CD4-positive, alpha-beta T cell treated with Interferon gamma for 1 hour (primary cell): ENCODE measurements at regions not wholly inside any gene's neighbourhood (a gene's known extent, or its start where the extent isn't known, plus 50 kb on each side); places are given as distances from the start of the nearest gene placed in this dataset.

Experiments
- DNase-seq: peaks from one replicate; pipeline ENCODE4 v3.0.0-alpha.2; 2020

DNA sequence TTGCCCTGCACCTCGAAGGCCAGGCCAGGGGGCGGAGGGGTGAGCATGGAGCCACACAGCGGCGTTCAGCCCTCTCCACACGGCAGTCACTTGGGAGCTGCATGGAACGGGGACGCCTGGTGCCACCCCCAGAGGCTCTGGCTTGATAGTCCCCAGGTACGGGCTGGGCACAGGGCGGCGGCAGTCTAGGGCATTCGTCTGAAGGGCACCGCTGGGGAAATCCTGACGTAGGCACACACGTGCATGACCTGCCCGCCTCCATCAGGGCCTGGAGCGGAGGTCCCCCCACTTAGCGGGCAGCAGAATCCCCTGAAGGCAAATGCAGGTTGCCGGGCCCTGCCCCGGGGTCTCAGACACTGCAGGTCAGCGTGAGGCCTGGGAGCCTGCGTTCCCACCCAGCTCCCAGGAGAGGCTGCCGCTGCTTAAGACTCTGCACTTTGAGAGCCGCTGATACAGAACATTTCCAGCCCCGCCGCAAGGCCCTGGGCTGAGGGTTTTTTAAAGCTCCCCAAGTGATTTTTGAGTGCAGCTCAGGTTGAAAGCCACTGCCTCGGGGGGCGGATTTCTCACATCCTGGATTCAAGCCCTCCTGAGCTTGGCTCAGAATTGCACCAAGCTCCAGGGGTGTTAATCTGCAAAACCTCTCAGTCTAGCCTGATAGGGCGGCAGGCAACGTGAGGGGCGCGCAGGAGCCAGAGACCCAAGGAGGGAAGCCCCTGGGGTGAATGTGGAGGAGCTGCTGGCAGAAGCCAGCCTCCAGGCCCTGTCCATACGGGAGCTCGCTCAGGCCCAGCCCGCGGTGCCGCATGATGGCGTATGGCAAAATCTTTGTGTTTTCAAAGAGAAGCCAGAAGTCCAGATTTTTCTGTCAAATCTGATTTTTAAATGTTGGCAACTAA is 182.3 kb upstream of the GSE1 start:
- no peak for DNase-seq

DNA sequence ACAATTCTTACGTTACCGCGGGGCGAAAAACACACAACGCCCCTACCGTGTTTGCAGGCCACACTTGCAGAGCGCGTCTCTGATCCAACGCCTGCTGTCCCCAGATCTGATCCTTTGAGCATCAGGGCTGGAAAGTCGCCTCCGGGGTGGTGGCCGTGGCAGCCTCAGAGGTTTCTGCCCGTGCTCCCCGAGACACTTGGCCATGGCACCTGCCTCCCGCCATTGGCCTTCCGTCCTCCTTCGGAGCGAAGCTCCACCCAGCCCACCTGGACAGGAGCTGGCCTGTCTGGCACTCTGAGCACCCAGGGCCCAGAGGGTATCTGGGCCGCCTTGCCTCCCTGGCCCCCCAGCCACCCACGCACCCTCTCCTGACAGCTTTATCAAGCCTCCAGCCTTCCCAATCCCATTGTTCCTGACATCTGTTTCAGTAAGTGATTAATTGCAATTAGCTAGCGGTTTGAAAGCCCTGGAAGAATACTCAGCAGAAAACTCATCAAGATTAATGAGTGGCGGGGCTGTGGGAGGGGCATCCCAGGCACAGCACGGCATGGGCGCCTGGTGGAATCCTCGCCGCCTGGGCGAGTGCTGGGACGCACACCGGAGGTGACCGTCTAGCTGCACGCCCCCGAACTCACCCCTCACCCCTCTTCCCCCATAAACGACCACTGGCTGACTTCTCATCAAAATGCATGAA is 181.5 kb upstream of the GSE1 start:
- no peak for DNase-seq

DNA sequence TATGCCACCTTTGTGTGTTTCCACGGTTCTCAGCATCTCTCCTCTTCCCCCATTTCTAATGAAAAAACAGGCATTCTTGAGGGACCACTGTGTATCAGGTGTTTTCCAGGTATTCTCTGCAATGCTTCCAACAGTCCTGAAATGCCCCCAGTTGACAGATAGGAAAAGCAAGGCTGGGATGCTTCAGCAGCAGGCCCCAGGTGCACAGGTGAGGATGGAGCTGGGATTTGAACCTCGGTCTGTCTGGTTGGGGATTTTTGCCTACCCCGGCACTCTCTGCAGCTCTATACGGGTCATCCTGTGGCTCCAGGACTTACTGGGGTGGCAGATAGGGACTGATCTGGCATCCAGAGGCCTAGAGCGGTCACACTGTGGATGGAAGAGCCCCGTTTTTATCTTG is 180.5 kb upstream of the GSE1 start:
- no peak for DNase-seq

DNA sequence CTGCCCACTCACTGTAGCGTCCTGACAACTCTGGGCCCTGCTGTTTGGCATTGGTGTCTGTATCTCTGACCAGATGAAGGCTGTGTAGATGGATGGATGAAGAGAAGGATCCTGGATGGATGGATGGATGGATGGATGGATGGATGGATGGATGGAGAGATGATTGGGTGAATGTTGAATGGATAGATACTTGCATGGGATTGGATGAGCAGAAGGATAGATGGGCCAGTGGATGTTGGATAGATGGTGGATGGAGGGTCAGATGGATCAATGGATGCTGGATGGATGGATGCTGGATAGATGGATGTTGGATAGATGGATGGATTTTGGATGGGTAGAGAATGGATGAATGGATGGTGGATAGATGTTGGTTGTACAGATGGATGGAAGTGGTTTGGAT is 179.6 kb upstream of the GSE1 start:
- no peak for DNase-seq

DNA sequence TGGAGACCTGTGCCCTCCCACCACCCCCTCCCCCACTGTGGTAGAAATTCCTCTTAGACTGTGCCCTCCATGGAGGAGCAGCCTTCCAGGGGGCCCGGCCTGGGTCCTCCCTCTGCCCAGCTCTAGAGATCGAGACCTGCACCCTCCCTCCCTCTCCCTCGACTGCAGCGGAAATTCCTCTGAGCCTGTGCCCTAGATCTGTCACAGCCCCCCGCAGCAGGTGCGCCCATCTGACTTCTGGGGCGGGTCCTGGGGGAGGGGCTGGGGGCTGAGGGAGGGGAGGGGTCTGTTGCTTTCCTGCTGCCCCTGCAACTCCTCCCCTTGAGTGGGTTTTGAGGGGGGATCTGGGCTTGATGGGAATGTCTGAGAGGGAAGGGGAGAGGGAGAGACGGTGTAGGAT is 177.8 kb upstream of the GSE1 start:
- DNase-seq = no peak

DNA sequence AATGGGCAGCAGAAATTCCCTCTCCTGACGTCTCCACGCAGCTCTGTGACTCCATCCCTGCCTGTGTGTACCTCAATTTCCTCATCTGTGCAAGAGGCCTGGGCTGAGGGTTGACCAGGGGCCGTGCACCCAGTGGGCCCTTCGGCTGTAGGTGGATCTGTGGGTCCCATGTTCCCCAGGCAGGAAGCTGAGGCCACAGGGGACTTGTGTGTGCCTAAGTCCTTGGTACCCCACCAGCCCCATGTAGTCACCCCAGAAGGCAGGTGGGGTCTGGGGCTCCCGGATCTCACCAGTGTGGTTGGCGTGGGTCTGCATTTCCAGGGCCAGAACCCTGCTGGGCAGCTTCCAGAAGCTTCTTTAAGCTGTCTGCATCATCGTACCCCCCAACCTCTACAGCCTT is 177.4 kb upstream of the GSE1 start:
- DNase-seq = no peak

DNA sequence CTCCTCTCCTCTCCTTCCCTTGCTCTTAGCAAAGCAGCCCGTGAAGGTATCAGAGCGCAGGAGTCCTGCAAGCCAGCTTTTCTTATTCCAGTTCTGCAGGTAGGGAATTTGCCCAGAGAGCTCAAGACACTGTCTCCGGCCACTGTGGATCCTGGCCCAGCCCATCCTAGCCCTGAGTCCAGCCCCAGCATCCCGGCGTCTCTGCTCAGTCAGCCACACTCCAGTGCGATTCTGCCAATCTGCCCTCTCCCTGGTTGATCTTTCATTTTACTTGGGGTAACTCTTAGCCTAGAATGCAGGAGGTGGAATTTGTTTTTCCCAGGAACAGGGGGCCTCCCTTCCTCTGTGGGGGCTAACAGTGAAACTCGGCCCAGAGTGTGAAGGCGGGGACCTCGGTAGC is 176.9 kb upstream of the GSE1 start:
- no peak for DNase-seq

DNA sequence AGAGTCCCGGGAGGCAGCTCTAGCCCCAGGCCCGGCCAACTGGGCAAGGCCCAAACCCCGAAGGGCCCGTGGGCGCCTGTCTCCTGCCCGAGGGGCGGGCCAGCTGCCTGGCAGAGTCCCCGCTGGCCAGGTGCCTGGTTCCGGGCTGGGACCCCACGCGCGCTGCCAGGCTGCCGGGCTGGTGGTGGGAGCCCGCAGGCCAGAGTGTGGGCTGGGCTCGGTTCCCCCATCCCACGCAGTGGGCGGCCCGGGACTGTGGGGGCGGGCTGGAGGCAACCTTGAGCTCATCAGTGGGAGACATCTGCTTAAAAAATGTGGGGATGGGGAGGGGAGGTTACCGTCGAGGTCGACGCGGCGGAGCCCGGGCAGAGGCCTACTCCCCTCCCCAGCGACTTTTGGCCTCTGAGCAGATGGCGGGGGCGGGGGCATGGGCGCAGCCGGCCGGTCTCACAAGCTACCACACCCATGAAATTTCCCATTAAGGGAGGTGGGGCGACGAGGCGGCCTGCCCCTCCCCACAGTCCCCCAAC is 176.4 kb upstream of the GSE1 start:
- no peak for DNase-seq

DNA sequence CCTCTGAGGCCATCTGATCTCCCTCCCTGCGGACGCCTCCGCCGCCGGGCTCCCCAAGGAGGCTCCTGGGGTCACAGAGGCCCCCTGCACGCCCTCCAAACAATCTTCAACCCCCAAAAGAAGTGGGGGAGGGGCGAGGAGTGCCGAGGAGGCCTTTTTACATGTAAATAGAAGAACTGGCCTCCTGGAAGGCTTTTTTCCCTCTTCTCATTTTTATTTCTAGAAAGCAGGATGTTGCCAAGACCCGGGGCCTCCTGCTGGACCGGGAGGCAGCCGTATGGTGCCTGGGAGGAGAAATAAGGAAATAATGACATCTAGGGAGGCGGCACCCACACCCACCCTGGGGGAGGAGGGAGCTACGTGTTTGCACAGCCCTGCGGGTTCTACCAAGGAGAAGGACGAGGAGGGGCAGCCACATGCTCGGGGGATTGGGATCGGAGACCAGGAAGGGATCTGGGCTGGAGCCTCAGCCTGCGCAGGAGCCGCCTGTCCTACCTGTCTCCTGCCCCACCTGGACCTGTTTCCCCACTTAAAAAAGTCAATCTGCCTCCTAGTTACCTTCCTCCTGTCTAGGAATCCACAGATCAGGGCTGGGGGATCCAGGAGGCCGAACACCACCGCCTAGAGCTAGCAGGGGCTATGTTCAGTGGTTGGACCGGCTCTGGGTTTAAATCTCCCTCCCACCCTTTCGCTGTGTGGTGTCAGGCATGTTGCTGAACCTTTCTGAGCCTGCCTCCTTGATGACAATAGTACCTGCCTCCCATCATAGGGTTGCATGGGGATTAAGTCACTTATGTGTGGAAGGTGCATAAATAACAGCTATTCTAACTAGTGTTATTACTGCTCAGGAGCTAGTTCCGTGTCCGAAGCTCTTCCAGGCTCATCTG is 175.7 kb upstream of the GSE1 start:
- no peak for DNase-seq

DNA sequence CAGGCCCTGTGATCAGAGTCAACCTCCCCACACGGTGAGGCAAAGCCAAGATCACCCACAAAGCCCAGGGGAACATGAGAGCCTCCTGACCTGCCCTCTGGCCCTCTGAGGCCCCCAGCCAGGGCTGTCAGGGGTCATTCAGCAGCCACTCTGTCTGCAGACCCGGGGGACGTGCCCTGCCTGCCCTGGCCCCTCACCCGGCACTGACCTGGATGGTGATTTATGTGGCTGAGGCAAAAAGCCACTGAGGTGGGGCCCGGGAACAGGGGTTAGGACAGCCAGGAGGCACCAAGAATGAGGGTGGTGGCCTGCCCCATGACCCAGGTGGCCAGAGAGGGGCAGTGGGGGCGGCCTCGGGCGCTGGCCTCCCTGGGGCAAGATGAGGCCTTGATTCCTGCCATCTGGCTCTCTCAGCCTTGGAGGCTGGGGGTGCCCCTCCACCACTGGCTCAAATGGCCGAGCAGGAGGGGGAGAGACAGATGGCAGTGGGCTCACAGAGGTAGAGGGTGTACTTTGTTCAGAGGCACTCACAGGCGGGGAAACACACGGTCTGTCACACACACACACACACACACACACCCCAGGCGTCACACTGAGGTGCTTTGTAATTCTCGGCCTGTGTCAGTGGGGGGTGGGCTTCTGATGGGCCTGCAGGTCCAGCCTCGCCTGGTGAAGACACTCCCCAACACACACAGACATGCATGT is 174.0 kb upstream of the GSE1 start:
- DNase-seq = no peak

DNA sequence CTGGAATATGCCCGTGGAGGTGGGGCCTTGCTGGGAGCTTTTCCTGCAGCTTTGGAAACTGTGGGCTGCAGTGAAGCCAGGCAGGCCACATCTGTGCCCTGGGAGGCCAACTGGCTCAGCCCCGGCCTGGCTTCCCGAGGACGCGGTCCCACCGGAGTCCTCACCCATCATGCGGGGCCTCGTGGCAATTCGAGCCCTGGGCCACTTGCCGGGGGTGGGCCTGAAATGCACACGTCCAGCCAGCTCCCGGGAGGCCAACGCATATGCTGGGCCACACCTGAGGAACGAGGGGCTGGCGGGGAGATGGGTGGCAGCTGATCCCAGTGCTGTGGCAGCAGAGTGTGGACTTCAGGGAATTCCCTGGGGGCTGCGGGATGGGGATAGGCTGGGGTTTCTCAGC is 172.4 kb upstream of the GSE1 start:
- DNase-seq = no peak

DNA sequence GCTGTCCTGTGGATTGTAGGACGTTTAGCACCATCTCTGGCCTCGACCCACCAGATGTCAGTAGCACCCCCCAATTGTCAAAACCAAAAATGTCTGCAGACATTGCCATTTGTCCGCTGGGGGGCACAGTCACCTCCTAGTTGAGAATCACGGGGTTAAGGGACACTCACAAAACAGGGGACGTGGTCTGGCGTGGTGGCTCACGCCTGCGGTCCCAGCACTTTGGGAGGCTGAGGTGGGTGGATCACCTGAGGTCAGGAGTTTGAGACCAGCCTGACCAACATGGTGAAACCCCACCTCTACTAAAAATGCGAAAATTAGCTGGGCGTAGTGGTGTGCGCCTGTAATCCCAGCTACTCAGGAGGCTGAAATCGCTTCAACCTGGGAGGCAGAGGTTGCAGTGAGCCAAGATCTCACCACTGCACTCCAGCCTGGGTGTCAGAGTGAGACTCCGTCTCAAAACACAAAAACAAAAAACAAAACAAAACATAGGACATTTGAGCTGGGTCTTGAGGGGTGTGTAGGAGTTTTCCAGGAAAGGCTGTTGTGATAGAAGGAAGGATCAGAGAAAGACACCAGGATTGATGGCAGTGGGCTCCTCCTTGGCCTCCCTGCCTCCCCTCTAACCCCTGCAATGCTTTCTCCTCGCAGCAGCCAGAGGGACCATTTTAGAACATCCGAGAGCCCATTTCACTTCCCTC is 171.8 kb upstream of the GSE1 start:
- DNase-seq = no peak

DNA sequence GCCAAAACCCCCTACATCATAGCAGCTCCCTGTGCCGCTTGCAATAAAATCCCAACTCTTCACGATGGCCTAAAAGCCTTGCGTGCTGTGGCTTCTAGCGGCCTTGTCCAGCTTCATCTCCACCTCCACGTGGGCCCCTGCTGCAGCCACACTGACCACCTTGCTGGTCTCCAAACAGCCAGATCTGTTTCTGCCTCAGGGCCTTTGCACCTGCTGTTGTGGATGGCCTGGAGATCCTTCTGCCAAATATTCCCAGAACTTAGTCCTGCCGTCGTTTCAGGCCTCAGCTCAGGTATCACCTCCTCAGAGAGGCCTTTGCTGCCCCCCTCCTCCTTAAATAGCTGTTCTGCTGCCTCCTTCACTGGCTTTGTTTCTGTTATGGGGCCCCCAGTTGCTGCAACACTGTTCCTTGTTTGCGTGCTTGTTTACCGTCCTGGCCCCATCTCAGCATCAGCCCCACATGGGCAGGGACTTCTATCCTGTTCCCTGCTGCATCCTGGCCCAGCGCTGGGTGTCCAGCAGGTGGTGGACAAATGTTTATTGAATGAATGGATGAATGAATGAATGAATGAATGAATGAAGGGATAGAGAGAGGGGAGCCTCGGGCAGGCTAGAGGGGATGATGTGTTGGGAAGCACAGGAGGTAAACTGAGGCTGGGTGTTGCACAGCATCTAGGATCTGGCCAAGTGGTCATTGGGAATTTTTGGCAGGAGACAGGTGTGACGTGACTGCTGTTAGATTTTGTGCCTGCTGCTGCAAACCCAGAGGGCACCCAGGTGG is 171.0 kb upstream of the GSE1 start:
- no peak for DNase-seq

DNA sequence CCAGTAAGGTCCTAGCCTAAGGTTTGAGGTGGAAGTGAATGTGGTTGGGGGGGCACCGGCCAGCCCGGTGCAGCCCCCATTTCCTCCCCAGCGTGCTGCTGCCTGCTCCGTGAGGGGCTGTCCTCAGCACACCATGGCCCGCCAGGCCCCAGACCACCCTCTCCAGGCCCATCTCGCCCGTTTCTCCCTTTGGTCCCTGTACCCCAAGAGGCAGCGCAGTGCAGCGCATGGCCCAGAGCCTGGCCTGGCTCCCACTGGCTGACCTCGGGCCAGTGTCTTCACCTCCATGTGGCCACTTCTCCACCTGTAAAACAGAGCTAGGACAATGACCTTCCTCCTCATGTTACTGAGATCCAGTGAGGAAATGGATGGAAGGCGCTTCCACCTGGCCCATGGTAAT is 170.0 kb upstream of the GSE1 start:
- no peak for DNase-seq

DNA sequence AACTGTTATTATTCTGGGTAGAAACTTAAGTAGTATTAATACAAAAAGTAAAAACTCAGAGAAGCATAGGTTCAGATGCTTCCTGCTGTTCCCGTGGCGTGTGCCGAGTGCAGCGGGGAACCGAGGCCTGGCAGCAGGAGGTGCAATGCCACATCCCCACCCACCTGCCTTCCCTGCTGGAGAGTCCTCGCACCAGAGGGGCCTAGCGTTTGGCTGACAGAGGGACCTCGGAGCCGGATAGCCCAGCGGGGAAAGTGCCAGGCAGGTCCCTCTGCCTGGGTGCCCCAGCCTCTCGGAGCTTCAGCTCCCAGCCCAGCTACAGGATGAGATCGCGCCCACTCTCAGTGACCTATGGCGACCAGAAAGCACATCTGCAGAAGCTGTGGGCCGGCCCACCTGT is 169.6 kb upstream of the GSE1 start:
- no peak for DNase-seq

DNA sequence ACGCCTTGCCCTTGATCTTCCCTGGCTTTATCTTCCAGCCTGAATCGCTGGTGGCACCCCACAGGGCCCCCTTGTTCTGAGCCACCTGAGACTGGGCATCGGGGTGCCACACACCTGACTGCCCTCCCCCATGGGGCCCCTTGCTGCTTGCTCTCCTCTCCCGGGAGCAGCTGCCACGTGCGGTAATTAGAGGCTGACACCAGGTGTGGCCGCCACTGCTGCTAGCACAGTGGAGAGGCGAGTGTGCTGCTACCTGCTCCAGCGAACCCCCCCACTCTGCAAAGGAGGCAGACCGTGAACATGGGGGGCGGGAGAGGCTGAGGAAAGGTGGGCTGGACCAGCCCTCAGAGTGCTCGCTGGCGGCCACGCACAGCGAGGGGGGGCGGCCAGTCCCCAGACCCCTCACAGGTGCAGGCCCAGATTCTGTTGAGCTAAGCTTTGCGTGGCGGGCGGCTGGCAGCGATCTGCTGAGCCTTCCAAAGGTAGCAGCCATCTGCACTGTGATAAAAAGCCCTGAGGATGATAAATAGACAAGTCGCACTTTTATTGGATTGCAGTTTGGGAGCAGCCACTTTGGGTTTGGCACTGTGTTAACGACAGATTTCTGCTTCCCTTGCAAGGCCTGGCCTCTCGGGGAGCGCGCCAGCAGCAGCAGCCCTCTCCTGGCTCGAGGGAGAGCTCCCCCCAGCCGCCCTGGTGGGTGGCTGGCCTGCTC is 167.9 kb upstream of the GSE1 start:
- no peak for DNase-seq

DNA sequence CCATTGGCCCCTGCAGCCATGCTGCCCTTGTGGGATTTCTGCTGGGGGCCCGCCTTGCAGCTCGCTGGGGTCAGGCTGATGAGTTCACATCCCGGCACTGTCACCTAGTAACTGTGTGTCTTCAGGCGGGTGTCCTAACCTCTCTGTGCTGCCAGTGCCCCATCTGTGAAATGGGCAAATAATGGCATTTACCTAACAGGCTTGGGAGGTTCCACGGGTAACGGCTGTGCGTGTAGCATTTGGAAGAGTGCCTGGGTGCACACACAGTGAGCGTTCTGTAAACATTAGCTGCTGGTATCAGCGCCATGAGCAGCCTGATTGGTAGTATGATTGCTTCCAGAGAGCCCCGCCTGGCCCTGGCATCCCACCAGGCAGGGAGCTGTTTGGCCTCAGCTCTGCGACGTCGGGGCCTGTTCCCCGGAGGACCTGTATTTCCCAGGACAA is 167.3 kb upstream of the GSE1 start:
- no peak for DNase-seq

DNA sequence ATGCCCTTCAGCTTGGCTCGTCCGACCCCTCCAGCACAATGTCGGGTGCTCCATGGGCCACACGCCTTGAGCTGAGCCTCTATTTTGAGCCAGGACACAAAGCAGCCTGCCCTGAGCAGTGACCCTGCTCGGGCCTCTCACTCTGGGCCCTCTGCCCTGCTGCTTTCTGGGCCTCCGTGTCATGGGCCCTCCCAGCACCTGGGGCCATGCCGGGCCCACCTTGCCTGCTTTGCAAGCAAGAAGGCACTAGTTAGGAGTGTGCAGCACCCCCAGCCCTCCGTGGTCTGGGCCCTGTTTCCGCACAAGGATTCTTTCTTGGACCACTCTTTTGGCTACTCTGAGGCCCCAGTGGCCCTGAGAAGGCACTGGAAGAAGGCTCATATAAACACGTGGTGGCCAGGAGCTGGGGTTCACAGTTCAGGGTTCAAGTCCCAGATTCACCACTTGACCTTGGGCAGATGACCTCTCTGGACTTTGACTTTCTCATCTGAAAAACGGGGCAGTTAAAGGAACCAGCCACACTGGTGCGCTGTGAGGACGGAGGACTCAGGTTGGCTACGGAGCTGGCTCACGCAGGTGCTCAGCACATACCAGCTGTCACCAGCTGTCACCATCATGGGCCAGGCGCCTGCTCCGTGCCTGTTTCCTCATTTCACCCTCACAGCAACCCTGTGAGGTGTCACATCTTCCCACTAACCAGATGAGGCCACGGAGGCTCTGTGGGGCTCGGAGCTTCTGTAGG is 166.0 kb upstream of the GSE1 start:
- peak; percentile 51 for DNase-seq

DNA sequence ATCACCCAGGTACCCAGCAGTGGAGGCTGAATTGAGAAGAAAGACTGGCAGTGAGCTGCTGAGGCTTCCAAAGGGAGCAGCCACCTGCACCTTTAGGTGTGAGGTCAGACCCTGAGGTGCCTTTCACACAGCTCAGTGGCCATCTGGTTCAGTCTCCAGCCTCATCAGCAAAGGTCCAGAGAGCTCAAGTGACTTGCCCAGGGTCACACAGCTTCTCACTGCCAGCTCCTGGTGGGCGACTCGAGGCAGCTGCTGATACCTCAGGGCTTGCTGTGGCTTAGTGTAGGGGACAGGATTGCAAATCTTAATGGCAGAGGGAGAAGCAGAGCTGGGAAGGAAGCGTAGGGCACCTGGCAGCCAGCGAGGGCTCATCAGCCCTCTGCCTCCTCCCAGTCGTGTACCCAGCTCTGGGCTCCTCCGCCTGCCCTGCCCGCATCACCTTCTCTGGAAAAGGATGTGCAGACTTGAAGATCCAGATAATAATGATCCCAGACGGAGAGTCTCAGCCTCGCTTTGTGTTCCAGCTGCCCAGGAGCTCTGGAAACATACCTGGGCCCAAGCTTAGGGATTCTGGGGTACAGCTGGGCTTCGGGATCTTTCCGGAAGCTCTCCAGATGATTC is 165.3 kb upstream of the GSE1 start:
- DNase-seq = no peak
